Sciatic nerve (tissue), 2 donors: ENCODE measurements at regions not wholly inside any gene's neighbourhood (a gene's known extent, or its start where the extent isn't known, plus 50 kb on each side); places are given as distances from the start of the nearest gene placed in this dataset.

ENCODE experiments used
- ATAC-seq: fragments of 200-7000 bp; cut with Tn5 transposase; one replicate; pipeline ENCODE4 v1.9.1; 2020; ENCODE audit warnings: mild to moderate bottlenecking, moderate library complexity
- DNase-seq: peaks from one replicate; pipeline ENCODE4 v3.0.0-alpha.2; 2020; ENCODE audit warnings: low spot score
- intact Hi-C: fragments of 100-400 bp; cut with DNase I; formaldehyde crosslinking; loops from one replicate; pipeline ENCODE4 v1.14.2; 2022
- donor health status: DM: no; HTN: no; CAD: no.
- donor health status: DM: no; HTN: no; CAD: no.

- no peak for DNase-seq
- intact Hi-C loops: no loop called here
- no peak for ATAC-seq
Observed at GRCh38 chr2:15881120-15881433, 59.3 kb upstream of the MYCN start.

- intact Hi-C loops: no loop called here
- no peak for ATAC-seq
- no peak for DNase-seq
Observed at GRCh38 chr2:15881676-15882075, 58.7 kb upstream of the MYCN start.

DNA sequence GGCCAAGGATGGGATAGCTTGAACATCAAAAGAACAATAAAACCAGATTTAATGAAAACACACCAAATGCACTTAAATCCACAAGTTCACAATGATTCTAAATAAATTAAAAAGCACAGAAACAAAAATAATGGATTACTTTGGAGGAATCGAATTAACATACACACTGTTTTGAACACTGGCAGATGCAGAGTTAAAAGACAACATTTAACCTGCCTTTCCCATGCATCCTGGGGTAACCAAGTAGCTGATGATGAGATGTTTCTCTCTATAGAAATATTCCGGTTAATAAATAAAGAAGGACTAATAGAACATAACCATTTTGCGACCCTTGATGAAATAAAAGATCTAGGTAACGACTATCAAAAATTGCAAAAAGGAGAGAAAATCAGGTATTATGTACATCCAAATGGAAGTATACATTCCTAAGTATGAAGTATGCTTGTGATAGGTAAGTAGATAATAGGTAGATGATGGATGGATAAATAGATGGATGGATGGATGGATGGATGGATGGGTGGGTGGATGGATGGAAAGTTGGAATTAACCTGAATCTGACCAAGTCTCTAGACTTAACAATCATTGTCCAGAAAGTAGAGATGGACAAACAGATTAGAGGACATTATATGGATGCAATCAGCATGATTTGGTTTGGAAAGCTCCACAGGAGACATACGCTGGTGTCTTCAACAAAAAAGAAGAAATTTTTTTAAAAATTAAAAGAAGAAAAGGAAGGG is 57.4 kb upstream of the MYCN start:
- intact Hi-C loops: no loop called here
- ATAC-seq (no peak), DNase-seq (no peak)

GRCh38 chr2:15883684-15884083 is 56.7 kb upstream of the MYCN start:
- no peak for ATAC-seq
- intact Hi-C loops: no loop called here
- DNase-seq: no peak

DNA sequence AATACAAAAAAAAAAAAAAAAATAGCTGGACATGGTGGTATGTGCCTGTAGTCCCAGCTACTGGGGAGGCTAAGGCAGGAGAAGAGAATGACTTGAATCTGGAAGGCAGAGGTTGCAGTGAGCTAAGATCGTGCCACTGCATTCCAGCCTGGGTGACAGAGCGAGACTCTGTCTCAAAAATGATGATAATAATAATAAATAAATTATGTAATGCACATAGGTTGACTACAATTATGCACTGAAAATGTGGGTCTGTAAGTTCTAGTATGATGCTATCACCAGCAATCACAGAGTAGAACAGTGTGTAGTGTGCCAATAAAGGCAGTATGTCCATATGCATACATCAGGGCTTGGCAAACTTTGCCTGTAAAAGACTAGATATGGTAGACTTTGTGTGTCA is 55.6 kb upstream of the MYCN start:
- DNase-seq (no peak), ATAC-seq (no peak)
- intact Hi-C loops: no loop called here

DNA sequence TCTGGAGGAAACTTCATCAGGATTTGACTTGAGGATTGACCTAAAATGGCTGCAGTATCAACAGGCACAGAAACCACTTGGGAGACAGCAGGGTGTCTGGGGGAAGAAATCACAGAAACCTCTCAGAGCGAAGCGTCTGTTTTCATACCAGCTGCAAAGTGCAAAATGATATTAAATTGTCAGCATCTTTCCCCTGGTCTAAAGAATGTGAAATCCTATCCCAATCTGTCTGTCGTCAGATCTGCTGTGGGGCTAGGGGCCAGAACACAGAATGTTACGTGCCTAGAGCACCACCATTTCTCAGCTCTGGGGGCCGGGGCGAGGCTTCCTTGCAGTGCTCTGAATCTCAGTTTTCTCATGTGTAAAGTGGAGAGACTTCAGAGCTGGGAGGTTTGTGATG is 54.1 kb upstream of the MYCN start:
- DNase-seq (no peak), ATAC-seq (no peak)
- intact Hi-C loops: no loop called here

- intact Hi-C loops: no loop called here
- DNase-seq (no peak), ATAC-seq (no peak)
Observed at GRCh38 chr2:15889442-15890123, 50.8 kb upstream of the MYCN start.

- DNase-seq (no peak), ATAC-seq (no peak)
- intact Hi-C loops: no loop called here
Observed at GRCh38 chr2:15890124-15890754, 50.1 kb upstream of the MYCN start.
